IPS-NIHi11 (cell line): ENCODE measurements at regions not wholly inside any gene's neighbourhood (a gene's known extent, or its start where the extent isn't known, plus 50 kb on each side); places are given as distances from the start of the nearest gene placed in this dataset.

ENCODE experiments used
- DNase-seq: peaks from one replicate; pipeline ENCODE4 v3.0.0; 2012; ENCODE audit warnings: mixed read lengths, low spot score

DNA sequence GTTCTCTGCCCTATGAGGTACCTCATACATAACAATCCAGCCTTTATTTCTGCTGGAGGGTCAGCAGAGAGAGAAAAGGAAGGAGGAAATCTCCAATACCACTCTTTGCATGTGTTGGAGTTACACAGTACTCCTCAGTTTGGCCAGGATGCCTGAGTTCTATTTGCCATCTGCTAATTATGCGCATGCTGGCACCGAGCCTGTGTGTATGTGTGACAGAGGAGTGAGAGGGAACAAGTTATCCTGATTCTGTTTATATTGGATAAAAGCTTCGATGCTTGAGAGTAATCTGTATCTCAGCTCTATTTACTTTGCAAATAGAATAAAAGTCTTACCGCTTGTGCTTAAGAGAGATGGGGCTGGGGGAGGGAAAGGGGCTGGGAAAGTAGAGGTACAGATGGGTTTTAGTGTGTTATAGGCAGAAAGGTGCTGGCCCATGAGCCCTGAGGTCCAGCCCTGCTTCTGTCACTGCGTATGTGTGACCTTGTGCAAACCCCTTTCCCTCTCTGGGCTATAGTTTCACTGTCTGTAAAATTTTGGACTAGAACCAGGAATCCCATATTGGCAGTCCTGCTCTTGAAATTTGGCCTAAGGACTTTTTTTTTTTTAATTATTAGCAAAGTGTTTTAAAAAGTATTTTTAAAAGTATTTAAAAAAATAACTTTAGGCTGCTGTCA is 54.5 kb upstream of the PLXNA2 start:
- no peak for DNase-seq

DNA sequence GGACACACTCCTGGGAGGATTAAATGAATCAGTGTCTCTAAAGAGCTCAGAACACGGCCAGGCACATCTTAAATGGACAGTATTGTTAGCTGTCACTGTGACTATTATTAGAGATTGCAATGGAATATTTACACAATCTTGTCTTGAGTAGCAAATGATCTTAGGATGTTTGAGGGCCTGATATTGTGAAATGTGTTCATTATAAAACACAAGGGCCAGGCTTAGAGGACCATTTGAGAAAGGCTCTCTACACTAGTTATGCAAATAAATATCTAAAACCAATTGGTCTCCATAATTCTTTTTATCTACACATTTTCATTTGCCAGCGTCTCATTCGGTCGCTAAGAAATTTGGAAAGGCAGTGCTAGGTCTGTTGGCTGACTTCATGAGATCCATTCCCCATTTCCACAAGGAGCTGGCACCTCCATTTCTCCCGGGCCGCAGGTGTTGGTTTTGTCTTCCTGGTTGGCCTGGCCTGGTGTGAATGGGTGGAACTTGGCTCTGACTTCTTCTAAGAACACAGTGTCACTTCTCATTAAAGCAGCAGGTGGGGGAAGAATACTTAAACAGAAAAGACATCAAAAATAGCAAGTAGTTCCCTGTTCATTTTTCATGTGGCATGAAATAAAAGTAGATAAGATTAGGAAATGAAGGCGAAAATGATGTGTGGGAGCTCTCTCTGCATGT is 56.0 kb upstream of the PLXNA2 start:
- no peak for DNase-seq

DNA sequence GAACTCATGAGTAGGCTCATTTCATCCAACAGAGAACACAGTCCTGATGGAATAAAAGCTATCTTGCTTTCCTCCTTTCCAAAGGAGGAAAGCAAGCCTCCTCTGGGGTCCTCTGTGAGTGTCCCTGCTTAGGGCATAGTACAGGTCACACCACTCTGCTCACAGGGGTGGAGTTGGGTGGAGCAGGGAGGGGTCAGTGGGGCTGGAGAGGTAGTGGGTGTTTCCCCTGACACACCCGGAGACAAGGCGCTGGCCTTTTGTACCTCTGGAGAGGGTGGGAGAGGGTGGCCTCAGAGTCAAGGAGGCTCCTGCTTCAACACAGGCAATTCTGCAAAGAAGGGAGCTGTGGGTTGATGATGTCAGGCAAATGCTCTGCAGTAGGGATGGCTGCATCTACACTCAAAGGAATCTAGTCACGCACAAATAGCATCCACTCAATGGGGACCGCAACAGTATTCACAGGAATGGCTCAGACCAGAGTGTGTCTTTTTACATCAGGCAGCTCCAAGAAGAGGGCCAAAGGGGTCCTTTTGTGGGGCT is 58.6 kb upstream of the PLXNA2 start:
- DNase-seq, result no peak

DNA sequence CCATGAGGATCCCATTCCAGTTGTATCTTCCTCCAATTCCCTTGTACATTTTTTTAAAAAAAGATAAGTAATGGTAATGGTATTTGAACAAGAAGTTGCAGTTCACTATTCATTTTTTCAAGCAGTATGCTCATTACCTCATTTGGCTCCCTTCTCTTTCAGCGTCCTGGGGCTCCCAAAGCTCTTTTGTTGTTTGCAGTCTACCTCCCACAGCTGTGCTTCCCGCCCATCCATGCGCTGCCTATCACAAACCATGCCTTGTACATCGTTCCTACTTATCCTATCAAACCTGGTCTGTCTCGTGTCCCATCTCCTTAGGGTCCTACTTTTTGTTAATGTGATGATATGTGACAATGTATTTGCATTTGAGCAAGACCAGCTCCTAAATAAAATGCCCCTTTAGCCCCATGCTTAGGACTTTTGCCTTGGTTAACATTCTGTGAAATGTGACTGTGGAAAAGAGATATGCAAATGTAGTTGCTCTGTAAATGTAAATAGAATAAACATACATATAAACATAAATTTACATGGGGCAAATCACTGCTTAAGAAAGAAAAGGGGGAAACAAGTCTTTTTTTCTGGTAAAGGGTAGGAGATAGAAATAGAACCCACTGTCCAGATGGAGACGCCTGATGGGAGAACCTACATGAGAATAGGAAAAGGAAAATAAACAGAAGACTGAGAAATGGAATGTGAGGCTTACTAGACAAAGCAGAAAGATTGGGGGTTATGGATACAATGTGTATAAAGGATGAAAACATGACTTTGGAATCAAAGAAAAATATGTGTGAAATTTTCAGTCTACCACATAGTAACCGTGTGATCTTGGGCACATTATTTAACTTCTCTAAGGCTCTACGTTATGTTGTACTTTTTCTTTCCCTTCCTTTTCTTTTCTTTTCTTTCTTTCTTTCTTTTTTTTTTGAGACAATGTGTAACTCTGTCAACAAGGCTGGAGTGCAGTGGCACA is 59.8 kb upstream of the PLXNA2 start:
- no peak for DNase-seq

DNA sequence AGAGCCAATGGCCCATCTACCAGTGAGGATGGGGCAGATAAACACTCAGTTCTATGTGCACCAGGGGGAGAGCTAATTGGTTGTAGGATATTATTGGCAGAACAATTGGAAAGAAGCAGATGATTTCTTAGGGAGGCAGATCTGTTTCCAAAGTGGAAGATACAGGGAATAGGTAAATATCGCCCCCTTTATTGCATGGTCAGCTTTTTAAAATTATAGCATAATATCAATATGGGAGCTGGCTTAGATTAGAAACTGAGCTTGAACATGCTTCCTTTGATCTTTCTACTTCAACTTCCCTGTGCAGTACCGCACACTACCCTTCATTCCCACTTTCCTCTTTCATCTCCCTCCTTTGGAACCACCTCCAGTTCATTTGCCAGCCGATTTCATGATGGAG is 64.0 kb upstream of the PLXNA2 start:
- DNase-seq, result no peak

DNA sequence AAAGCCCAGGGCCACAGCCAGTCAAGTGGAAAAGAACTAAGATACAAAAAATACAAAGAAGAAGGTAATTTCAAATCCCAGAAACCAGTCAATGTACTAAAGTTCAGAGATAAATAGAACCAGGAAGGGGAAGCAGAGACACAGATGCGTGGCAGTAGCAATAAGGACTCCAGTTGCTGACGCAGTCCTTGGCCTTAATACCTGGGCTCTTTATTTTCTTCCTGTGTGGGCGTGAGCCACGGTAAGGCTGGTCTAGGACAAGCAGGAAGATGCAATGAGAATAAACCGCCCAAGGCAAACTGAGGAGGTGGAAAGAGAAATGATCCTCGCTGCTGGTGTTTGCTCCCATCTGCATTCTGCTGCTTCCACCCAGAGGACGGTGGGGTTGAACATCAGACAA is 65.6 kb upstream of the PLXNA2 start:
- DNase-seq, result no peak

DNA sequence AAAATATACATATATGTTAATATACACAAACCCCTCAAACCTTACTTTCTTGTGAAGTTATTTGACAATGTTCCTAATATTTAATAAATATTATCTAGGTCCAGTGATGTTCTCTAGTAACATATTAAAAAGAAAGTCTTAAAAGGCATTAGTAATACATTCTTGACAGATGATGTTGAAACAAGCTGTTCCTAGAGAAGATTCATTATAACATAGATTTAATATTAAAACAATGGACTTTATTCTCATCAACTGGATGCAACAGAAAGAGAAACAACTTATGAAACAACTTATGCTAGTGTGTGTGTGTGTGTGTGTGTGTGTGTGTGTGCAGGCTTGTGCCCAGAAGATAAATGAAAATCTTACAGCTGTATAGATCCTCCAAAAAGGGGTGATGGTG is 68.5 kb upstream of the PLXNA2 start:
- no peak for DNase-seq

DNA sequence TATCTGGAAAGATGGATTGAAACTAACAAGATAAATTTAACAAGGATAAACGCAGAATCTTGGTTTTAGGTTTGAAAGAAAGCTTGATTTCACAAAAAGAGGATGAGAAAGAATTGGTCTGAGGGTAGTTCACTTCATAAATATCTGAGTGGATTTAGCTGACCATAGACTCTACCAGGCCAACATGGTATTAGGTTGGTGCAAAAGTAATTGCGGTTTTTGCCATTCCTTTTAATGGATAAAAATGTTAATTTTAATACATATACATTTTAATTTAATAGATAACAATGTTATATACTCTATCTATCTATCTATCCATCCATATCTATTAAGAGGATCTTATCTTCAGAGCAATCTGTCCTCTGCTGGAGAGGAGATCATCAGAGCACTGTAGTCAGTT is 70.2 kb upstream of the PLXNA2 start:
- DNase-seq, result no peak

DNA sequence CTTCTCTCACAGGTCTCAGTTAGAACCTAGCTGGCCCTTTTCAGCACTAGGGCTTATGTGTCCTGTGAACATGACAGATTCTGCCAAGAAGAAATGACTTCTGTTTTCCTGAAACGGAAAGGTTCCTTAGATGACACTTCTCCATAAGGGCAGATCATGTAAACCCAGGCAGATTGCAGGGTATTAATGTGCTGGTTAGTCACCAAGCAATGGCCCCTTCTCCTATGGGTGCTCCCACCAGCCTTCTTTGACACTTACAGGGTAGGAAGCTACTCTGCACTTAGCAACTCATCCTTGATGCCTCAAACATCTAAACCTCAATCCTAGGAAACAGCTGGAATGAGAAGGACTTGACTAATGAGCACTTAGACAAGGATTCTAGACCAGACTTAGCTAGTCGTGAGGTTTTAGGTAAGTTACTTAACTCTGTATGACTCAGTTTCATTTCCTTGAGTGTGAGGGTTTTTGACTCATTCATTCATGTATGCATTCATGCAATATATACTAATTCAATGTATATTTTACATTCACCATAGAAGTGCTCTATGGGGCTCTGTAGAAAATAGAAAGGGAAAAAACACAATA is 74.1 kb upstream of the PLXNA2 start:
- no peak for DNase-seq

DNA sequence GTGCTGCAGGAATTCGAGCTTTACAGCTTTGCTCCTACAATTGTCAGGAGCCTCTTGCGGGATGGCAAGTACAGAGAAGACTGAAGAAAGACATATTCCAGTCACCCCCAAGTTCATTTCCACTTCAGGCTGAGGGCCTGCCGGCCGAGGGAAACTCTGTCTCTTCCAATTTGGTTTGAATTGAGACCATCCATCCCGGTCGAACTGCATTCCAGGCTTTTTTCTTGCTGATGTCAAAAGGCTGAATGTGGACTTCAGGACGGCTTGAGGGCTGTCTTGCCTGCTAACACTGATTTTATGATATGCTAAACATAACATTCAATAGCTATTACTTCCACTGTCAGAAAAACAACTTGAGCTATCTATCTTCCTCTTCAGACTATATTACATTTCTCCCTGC is 79.8 kb upstream of the PLXNA2 start:
- no peak for DNase-seq

DNA sequence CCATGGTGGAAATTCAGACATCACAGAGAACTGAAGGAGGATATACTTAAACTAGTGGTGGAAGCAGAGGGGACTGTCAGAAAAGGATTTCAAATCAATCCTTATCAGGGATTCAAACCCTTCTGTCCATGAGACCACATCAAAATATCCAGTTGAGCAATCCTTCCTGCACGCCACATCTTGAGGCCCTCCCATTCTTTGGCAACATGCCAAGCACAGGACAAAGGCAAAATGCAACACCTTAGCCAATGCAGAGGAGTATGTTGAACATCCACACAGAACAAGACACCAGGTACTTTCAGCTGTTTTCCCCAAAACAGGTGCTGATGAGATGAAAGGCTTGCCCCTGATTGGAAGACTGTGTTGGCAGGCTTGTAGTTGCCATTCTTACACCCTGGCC is 81.8 kb upstream of the PLXNA2 start:
- no peak for DNase-seq

DNA sequence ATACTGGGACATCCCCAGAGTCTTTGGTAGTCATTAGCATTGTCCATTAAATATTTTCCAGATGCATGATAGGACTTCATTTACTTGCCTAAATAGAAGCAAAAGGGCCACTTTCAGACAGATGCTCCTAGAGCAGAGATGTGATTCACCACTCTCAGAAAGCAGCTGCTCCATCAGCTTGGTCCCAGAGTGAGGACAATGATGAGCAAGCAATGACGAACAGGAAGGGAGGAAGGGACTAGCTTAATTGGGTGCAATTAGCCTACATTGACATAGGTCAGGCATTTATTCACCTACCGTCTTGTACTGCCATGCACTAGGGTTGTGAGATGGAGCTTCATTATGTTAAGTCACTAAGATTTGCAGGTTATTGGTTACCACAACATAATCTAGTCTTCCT is 85.1 kb upstream of the PLXNA2 start:
- DNase-seq, result no peak

DNA sequence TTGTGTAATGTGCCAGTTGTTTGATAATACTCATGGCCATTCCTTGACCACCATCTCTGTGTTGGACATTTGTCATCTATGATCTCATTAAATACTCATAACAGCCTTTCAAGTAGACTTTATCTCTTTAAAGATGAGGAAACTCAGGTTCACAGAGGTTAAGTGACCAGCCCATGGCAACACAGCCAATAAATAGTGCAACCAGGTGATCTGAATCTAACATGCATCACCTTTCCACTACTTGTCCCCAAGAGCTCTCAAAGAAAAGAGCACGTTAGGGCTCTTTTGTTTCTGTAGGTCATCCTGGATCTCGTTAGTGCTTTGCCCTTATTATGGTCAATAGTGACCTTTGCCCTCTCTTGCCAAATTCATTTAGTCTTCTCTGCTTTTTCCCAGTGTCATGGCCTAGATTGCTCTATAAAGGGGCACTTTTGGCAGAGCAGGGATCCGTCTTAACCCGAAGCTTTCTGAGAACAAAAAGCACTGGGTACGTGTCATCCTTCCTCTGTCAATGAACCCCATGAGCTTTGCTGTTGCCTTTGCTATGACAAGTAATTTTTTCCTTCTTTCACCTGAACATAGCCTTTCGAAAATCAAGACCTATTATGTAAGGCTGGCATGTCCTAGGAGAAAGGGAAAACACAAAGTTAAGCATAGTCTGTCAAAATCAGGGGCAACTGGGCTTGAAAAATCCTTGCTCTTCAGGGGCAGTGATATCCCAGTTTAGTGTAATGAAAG is 88.0 kb upstream of the PLXNA2 start:
- no peak for DNase-seq

DNA sequence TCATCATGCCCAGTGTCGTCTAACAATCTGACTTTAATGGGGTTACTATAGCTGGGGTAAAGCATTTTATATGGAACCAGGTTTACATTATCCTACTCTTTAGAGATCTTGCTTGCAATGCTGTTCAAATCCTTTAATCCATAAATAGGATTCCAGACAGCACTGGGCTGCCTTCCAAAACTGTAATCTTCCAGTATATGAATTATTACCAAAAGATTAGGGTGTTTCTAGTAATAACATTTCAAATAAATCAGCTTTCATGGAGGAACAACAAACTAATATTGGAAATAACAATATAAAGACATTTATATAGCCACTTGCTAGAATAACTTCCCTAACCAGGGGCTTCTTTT is 88.6 kb upstream of the PLXNA2 start:
- no peak for DNase-seq

DNA sequence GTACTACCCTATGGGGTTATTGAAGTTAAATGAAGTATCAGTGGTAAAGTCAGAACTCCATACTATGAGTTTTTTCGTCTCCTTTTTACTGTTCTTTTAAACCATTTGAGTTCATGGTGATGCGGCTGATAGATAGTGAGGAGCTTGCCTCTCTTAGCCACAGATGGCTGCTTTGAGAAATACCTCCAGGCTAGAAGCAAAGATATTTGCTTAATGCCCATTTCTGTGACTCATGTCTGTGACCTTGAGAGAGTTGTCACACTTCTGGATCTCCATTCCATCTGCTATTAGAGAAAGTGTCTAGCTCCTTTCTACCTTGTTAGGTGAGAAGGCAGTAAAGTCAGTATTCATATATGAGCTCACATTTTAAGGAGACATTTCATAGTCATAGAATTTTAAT is 89.5 kb upstream of the PLXNA2 start:
- no peak for DNase-seq

DNA sequence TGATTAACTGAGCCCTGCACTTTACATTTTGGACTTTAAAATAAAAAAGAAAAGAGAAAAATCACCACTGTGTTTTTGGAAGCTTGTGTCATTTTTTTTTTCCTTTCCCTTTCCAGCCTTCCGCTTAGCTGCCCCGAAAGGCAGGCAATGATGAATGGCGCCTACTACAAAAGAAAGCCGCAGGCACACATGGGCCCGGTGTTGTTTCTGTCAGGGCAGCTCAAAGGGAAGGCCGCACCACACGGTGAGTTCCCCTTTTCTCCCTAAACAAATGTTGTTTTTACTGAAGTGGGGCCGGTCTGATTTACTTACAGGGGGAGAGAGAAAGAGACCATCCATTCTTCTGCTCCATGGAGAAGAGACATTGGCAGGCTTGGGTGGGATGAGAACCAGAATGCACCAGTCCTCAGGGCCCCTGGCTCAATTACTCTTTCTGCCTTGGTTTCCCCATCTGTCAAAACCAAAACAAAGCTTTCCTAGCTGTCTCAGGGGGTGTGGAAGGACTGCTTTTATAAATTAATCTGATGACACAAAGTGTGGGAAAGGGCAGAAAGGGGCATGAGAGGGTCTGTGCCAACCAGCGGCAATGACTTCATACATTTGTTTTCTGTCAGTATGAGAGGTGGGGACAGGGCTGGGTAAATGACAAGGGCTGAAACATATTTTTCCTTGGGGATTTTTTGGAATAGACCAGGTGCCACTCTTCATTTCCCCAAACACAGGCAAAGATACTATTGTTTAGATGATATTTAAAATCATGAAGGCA is 91.4 kb upstream of the PLXNA2 start:
- peak; percentile 35 for DNase-seq

DNA sequence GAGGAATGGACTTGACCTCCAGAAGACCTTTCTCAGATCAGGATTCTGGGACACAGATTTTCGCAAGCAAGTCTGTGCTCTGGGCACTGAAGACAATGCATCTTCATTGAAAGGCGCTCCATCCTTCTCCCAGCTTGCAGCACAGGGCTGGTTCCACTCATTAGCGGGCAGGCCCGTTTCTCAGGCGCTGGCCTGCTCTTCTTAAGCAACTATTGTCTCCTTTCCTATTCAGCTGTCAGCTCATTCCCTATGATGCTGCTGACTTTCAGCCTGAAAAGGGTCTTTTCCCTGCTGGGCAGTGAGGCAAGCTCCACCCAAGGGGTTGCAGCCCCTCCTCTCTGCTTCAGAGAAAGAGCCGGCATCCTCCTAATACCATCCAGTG is 91.9 kb upstream of the PLXNA2 start:
- peak; percentile 8 for DNase-seq

DNA sequence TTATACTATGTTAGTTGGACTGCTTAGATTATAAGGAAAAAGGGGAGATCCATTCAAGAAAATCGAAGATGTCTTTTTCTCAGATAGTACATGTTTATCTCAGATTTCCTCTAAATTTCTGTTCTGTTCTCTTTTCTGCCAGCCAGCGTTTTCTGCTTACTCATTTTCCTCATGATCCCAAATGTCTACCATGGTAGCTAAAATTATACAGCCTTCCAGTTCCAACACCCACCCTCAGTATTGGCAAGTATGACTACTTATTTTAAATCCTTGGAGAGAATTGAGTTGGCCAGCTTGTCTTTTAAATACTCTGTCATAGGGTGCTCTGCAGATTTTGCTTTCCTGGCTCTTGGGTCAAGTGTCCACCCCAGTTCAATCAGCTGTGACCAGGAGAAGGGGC is 95.7 kb upstream of the PLXNA2 start:
- no peak for DNase-seq

DNA sequence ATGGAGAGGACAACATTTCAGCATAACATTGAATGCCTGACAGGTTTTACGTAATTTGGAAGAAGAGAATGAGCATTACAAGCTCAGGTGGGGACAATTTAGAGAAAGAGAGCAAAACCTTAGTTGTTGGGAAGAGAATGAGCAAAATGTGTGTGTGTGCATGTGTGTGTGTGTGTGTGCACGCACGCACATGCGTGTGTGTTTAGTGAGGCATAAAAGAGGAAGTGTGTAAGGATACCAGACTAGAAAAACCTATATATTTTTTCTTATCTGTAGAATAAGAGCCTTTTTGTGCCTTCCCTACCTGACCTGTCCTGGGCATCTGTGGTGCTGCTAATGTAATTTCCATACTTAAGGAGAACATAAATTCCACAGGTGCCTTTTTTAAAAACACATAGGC is 99.0 kb upstream of the PLXNA2 start:
- no peak for DNase-seq

DNA sequence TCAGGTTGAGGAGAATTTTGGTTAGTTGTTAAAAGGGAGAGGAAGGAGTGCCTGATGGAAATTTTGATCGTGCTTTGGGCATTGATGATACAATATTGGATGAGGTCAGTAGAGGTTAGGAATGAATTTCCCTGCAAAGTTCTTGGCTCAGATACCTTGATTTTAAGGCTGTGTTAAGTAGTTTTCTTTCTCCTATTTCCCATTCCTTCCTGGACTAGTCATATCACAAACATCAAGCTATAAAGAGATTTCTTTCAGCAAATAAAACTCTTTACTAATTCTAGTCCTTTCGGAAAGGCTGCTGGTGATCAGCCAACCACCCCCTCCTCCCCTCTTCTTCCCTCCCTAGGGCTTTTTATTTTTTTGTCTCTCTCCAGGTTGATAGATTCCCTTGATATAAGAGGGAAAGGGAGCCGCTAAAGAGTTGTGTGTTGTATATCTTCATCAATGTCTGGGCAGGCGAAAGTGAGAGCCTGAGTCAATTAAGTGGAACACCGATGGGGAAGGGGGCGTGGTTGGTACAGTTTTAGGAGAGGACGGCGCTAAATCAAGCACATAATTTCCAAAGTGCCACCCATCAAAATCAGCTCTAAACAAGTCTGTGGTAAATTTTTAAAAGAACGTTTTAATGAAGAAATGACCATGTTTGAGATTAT is 100.1 kb upstream of the PLXNA2 start:
- DNase-seq, result no peak
